H1 (cell line): ENCODE measurements at regions not wholly inside any gene's neighbourhood (a gene's known extent, or its start where the extent isn't known, plus 50 kb on each side); places are given as distances from the start of the nearest gene placed in this dataset.

Experiments used
- BACH1 ChIP-seq: IDR thresholded peaks from 2 replicates; pipeline ENCODE4 v1.6.1; 2012; ENCODE audit warnings: low read length, improper control_type of control experiment
- CBX5 ChIP-seq: fragments of 300-800, 300-1000 bp; sonication (generic); IDR thresholded peaks from 2 replicates; pipeline ENCODE4 v1.7.1; 2016; ENCODE audit warnings: antibody characterized with exemption, low read length, low read depth
- CBX8 ChIP-seq: fragments of 300-800, 300-1000 bp; sonication (generic); IDR thresholded peaks from 2 replicates; pipeline ENCODE4 v1.7.1; 2016; ENCODE audit warnings: low read depth, low read length, borderline replicate concordance
- EP300 ChIP-seq, 2 experiments: IDR thresholded peaks; 1 replicate in 1 of 2; 2 replicates in 1 of 2; pipeline ENCODE4 v1.6.1; 2011 to 2012; ENCODE audit warnings: low read depth in 2 of 2, low read length in 2 of 2, mild to moderate bottlenecking in 2 of 2, borderline replicate concordance in 1 of 2, inconsistent platforms in 1 of 2, moderate library complexity in 1 of 2
- FOSL1 ChIP-seq: IDR thresholded peaks from 2 replicates; pipeline ENCODE4 v1.6.1; 2011; ENCODE audit warnings: mild to moderate bottlenecking, low read depth, low read length, moderate library complexity; ENCODE audit not compliant: insufficient read depth
- KDM5A ChIP-seq: fragments of 200-600 bp; IDR thresholded peaks from 2 replicates; pipeline ENCODE4 v1.7.1; 2012; ENCODE audit warnings: mild to moderate bottlenecking, low read length, inconsistent platforms, mixed read lengths
- MAFK ChIP-seq: IDR thresholded peaks from 2 replicates; pipeline ENCODE4 v1.6.1; 2012; ENCODE audit warnings: low read depth, mild to moderate bottlenecking, improper control_type of control experiment, low read length
- NANOG ChIP-seq: IDR thresholded peaks from 2 replicates; pipeline ENCODE4 v1.6.1; 2011; ENCODE audit warnings: low read length, low read depth, mild to moderate bottlenecking, inconsistent platforms; ENCODE audit not compliant: insufficient read depth, poor library complexity, severe bottlenecking
- NRF1 ChIP-seq: IDR thresholded peaks from 2 replicates; pipeline ENCODE4 v1.6.1; 2011; ENCODE audit warnings: mild to moderate bottlenecking, low read depth, low read length, improper control_type of control experiment
- POLR2A ChIP-seq, 2 experiments: IDR thresholded peaks; 1 replicate in 1 of 2; 2 replicates in 1 of 2; pipeline ENCODE4 v1.6.1; 2011; ENCODE audit warnings: low read depth in 2 of 2, low read length in 2 of 2, mild to moderate bottlenecking in 2 of 2; ENCODE audit errors: control extremely low read depth in 1 of 2
- POLR2AphosphoS5 ChIP-seq: IDR thresholded peaks from 2 replicates; pipeline ENCODE4 v1.6.1; 2011; ENCODE audit warnings: low read depth, low read length
- SRF ChIP-seq: IDR thresholded peaks from 2 replicates; pipeline ENCODE4 v1.6.1; 2011; ENCODE audit warnings: mild to moderate bottlenecking, low read depth, low read length, moderate library complexity
- SUZ12 ChIP-seq: fragments of 200-600 bp; sonication (generic); IDR thresholded peaks from 2 replicates; pipeline ENCODE4 v1.6.1; 2012; ENCODE audit warnings: mild to moderate bottlenecking, inconsistent platforms, low read length, moderate library complexity, mixed read lengths
- TCF12 ChIP-seq: IDR thresholded peaks from 2 replicates; pipeline ENCODE4 v1.6.1; 2011; ENCODE audit warnings: low read depth, mild to moderate bottlenecking, low read length
- TF ChIP-seq, protein P1 (sequence below), 3 experiments: IDR thresholded peaks; 1 replicate in 2 of 3; 2 replicates in 1 of 3; pipeline versions ENCODE4 v1.5.1 to v1.6.1; 2011; ENCODE audit warnings: low read length in 3 of 3, mild to moderate bottlenecking in 3 of 3, inconsistent platforms in 2 of 3, low read depth in 1 of 3, moderate library complexity in 1 of 3; ENCODE audit not compliant: insufficient read depth in 1 of 3; ENCODE audit errors: control extremely low read depth in 1 of 3

DNA sequence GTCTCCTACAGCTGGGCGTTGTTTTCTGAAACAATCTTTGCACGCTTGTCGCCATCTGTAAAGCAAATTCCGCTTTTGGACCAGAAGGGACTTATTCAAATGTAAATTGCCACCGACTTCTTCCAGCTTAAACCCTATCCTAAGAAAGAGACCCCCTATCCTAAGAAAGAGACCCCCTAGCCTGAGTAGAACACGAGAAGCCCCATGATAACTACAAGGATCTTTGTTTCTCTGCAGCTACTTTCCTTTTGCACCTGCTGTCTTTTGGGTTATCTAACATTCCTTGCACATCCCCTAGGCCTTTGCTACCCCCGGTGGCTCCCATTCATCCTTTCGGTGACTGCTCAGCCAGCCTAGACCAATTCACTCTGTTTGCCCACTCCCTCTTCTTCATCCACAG, 536.0 kb upstream of the PRKX start (continued):
- TF ChIP-seq SUZ12, result no peak
- no peak for TF ChIP-seq CBX5
- TF ChIP-seq BACH1, result no peak
- TF ChIP-seq NRF1, result no peak
- TF ChIP-seq MAFK, result no peak
- no peak for TF ChIP-seq POLR2A (IDR thresholded peaks at IDR 0.05; ENCODE audit: control extremely low read depth in 1 of 2, low read depth in 2 of 2, low read length in 2 of 2)
- TF ChIP-seq SRF, result no peak
- TF ChIP-seq EP300 (IDR thresholded peaks at IDR 0.05; ENCODE audit: borderline replicate concordance in 1 of 2, low read depth in 2 of 2, low read length in 2 of 2), result peak in 1 of 2 experiments; percentile 5; a peak in 1 of 3 replicates
- TF ChIP-seq, protein P1, sequence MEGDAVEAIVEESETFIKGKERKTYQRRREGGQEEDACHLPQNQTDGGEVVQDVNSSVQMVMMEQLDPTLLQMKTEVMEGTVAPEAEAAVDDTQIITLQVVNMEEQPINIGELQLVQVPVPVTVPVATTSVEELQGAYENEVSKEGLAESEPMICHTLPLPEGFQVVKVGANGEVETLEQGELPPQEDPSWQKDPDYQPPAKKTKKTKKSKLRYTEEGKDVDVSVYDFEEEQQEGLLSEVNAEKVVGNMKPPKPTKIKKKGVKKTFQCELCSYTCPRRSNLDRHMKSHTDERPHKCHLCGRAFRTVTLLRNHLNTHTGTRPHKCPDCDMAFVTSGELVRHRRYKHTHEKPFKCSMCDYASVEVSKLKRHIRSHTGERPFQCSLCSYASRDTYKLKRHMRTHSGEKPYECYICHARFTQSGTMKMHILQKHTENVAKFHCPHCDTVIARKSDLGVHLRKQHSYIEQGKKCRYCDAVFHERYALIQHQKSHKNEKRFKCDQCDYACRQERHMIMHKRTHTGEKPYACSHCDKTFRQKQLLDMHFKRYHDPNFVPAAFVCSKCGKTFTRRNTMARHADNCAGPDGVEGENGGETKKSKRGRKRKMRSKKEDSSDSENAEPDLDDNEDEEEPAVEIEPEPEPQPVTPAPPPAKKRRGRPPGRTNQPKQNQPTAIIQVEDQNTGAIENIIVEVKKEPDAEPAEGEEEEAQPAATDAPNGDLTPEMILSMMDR (IDR thresholded peaks at IDR 0.05; ENCODE audit: control extremely low read depth in 1 of 3, insufficient read depth in 1 of 3, low read depth in 1 of 3, low read length in 3 of 3), result no peak
- no peak for TF ChIP-seq FOSL1
- TF ChIP-seq CBX8, result no peak
- TF ChIP-seq KDM5A, result no peak
- TF ChIP-seq TCF12, result peak; percentile 94
- peak; percentile 51; the same call in 1 of the 2 replicates for TF ChIP-seq POLR2AphosphoS5
- no peak for TF ChIP-seq NANOG
- TF ChIP-seq, all 59 proteins: peak for 4
